Fibroblast of the aortic adventitia (primary cell): ENCODE measurements at regions not wholly inside any gene's neighbourhood (a gene's known extent, or its start where the extent isn't known, plus 50 kb on each side); places are given as distances from the start of the nearest gene placed in this dataset.

ENCODE experiments used
- DNase-seq: peaks from one replicate; pipeline ENCODE4 v3.0.0-alpha.2; 2010; ENCODE audit warnings: low read depth
- H3K4me3 ChIP-seq: 2 replicates; pipeline ENCODE4 v1.5.1; 2011; ENCODE audit warnings: low read depth, mild to moderate bottlenecking, control low read depth, low read length, moderate library complexity
- CTCF ChIP-seq: IDR thresholded peaks from 2 replicates; pipeline ENCODE4 v1.5.1; 2011; ENCODE audit warnings: mild to moderate bottlenecking, low read length, control low read depth, inconsistent platforms; ENCODE audit not compliant: insufficient read depth

DNA sequence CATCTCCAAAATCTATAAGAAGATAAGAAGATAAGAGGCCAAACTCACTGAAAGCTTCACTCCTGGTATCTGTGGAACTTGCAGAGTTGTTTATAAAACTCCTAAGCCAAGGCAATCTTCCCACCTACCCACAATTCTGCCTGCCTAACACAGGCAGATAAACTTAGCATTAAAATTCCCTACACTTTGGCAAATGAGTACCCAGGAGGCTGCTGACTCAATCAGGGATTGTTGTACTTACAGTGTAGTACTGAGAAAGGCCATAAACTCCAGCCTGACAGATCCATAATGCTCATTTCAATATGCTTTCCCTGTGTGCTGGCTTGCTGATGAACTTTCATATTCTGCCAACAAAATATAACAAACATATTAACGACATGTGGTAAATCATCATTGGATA is 725.2 kb downstream of the BRINP1 start:
- TF ChIP-seq CTCF: no peak
- DNase-seq: no peak
- H3K4me3 ChIP-seq: no peak overlapping the region

GRCh38 chr9:118647331-118647730 is 721.9 kb downstream of the BRINP1 start:
- TF ChIP-seq CTCF: no peak
- DNase-seq: no peak
- H3K4me3 ChIP-seq: no peak overlapping the region

DNA sequence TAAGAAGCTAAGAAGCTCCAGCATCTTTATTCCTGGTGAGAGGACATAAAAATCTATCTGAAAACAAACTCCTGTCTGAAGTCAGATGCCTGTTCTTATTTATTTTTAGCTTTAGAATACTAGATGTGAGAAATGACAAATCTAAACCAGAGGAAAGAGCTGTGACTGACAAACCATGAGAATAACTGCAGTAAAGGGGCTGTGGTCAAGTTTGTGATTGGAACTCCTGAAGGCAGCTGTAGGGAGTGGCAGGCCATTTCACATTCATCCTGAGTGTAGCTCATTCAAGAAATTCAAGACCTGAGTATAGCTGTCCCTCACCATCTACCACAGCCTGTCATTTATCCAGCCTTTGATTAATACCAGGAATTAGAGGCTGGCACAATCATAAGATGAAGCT is 718.8 kb downstream of the BRINP1 start:
- H3K4me3 ChIP-seq: no peak overlapping the region
- no peak for DNase-seq
- TF ChIP-seq CTCF: no peak

DNA sequence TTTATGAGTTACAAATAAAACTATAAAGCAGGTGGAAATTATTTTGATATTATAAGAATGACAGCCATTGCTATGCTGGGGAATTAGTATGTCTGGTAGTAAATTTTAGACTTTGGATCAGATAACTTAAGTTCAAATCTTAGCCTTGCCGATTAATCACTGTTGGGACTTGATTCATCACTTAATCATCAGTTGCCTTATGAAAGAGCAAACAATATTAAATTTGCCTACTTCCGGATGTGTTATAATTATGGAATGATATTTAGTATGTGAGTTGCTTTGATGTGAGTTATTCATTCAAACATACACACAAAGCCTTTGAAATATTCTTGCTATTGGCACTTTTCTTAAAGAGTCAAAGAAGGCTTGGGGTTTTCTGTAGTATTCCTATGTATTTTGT is 717.7 kb downstream of the BRINP1 start:
- no peak for TF ChIP-seq CTCF
- H3K4me3 ChIP-seq: no peak overlapping the region
- no peak for DNase-seq

- no peak overlapping the region for H3K4me3 ChIP-seq
- no peak for TF ChIP-seq CTCF
- DNase-seq: no peak
Measured at GRCh38 chr9:118652258-118652657, 717.0 kb downstream of the BRINP1 start.

DNA sequence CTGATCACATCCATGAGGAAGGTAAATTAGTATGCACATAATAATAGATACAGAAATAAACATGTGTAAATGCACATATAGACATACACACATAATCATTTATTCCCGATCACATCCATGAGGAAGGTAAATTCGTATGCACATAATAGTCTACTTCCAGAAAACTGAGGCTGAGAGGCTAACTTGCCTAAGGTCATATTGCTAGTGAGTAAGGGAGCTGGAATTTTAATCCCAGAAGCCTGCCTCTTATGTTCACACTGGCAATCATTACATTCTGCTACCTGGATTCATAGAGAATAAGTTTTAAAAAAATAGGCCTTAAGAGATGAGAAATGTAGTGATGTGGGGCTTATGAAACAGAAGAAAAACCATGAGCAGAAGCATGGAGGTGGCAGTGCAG is 716.3 kb downstream of the BRINP1 start:
- no peak overlapping the region for H3K4me3 ChIP-seq
- no peak for DNase-seq
- TF ChIP-seq CTCF: no peak

GRCh38 chr9:118659011-118659410 is 710.2 kb downstream of the BRINP1 start:
- no peak for DNase-seq
- TF ChIP-seq CTCF: no peak
- H3K4me3 ChIP-seq: no peak overlapping the region
